Upper lobe of right lung (tissue), 1 donor: ENCODE measurements at regions not wholly inside any gene's neighbourhood (a gene's known extent, or its start where the extent isn't known, plus 50 kb on each side); places are given as distances from the start of the nearest gene placed in this dataset.

Experiments
- ATAC-seq: fragments of 200-7000 bp; cut with Tn5 transposase; one replicate; pipeline ENCODE4 v1.9.1; 2020; ENCODE audit warnings: mild to moderate bottlenecking, moderate library complexity
- DNase-seq: peaks from one replicate; pipeline ENCODE4 v3.0.0-alpha.2; 2020
- H3K27ac ChIP-seq: fragments of 200-600 bp; one replicate; pipeline ENCODE4 v1.8.0; 2022
- H3K27me3 ChIP-seq: fragments of 200-600 bp; one replicate; pipeline ENCODE4 v1.8.0; 2022; ENCODE audit warnings: mild to moderate bottlenecking
- H3K36me3 ChIP-seq: fragments of 200-600 bp; one replicate; pipeline ENCODE4 v1.8.0; 2022
- H3K4me1 ChIP-seq: fragments of 200-600 bp; one replicate; pipeline ENCODE4 v1.8.0; 2022
- H3K4me3 ChIP-seq: fragments of 200-600 bp; one replicate; pipeline ENCODE4 v1.8.0; 2022; ENCODE audit warnings: mild to moderate bottlenecking
- H3K9me3 ChIP-seq: fragments of 200-600 bp; one replicate; pipeline ENCODE4 v1.8.0; 2022
- CTCF ChIP-seq: fragments of 200-600 bp; IDR thresholded peaks from one replicate; pipeline ENCODE4 v1.8.0; 2022; ENCODE audit warnings: antibody characterized with exemption
- intact Hi-C: fragments of 100-400 bp; cut with DNase I; formaldehyde crosslinking; loops from one replicate; pipeline ENCODE4 v1.11.0; 2022
- donor health status: DM: no; HTN: yes; CAD: no; lungs with severe emphysema.

DNA sequence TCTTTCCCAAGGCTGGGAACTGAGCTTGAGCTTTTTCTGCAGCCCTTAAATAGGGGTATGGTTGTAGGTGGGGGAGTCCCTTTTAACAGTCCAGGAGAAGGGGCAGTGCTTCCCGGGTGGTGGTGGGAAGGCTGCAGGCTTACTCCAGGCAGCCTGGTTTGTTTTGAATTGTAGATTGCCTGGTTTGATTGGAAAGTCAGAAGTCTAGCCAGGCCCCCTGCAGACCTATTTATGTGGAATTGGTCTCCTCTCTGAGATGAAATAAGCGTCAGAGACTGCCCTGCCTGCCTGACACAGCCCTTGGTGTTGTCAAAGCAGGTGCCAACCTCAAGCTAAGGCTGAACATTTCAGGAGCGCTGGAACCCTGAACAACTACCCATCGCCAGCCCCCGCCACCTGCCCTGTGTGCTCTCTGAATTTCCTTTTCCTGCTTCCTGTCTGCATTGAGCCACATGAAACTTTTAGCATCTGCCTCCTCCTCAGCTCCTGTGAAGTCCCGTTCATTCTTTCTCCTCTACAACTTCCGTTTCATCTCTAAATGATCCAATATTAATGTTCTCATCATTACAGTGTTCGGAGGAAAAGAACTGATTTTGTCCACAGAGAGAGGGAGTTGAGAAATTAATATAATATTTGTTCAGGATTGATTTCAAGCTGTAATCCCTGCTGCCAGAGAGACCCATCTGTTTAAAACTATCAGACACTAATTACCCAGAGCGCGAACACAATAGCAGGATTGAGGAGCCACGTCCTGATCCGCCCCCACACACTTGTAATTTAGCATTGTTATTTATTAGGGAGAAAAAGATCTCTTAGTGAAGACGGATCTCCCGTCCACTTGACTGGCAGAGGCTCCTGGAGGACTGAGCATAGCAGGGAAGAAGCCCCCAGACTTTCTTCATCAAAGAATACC, 136.5 kb downstream of the TRIM29 start:
- Histone ChIP-seq H3K4me1 (no peaks in the 10 kb centered on the region), H3K27me3 (peaks cover 11% of the 10 kb centered on the region), H3K27ac (no peak overlapping the region), H3K4me3 (no peak overlapping the region), H3K9me3 (no peaks in the 10 kb centered on the region), H3K36me3 (no peaks in the 10 kb centered on the region)
- DNase-seq (no peak), ATAC-seq (no peak)
- no peak for TF ChIP-seq CTCF
- intact Hi-C loops: no loop called here

DNA sequence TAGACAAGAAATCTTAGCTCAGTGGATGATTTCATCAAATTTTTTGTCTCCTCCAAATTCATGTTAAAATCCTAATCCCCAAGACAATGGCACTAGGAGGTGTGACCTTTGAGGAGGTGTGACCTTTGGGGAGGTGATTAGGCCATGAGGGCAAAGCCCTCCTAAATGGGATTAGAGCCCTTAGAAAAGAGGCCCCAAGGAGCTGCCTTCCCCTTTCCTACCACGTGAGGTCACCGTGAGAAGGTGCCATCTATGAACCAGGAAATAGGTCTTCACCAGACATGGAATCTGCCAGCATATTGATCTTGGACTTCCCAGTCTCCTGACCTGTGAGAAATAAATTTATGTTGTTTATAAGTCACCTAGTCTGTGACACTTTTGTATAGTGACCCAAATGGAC, 138.7 kb downstream of the TRIM29 start:
- intact Hi-C loops: no loop called here

GRCh38 chr11:119996556-119996955, 141.4 kb downstream of the TRIM29 start:
- DNase-seq (no peak), ATAC-seq (no peak)
- Histone ChIP-seq H3K4me1 (no peaks in the 10 kb centered on the region), H3K27me3 (peaks cover 14% of the 10 kb centered on the region), H3K9me3 (no peaks in the 10 kb centered on the region), H3K27ac (no peak overlapping the region), H3K4me3 (no peak overlapping the region), H3K36me3 (no peaks in the 10 kb centered on the region)
- intact Hi-C loops: no loop called here
- TF ChIP-seq CTCF: no peak

More for the DNA sequence above, 138.7 kb downstream of the TRIM29 start:
- H3K9me3 ChIP-seq: no peaks in the 10 kb centered on the region
- no peak overlapping the region for H3K27ac ChIP-seq
- no peak overlapping the region for H3K4me3 ChIP-seq
- no peak for TF ChIP-seq CTCF
- no peaks in the 10 kb centered on the region for H3K4me1 ChIP-seq
- DNase-seq (no peak), ATAC-seq (no peak)
- H3K27me3 ChIP-seq: peaks cover 14% of the 10 kb centered on the region
- no peaks in the 10 kb centered on the region for H3K36me3 ChIP-seq

- intact Hi-C loops: no loop called here
- H3K27ac ChIP-seq: no peak overlapping the region
- H3K4me3 ChIP-seq: no peak overlapping the region
- no peaks in the 10 kb centered on the region for H3K9me3 ChIP-seq
- TF ChIP-seq CTCF: no peak
- ATAC-seq: no peak
- H3K4me1 ChIP-seq: no peaks in the 10 kb centered on the region
- no peak for DNase-seq
- peaks cover 14% of the 10 kb centered on the region for H3K27me3 ChIP-seq
- no peaks in the 10 kb centered on the region for H3K36me3 ChIP-seq
These were observed 142.0 kb downstream of the TRIM29 start for GRCh38 chr11:119995730-119996491.

DNA sequence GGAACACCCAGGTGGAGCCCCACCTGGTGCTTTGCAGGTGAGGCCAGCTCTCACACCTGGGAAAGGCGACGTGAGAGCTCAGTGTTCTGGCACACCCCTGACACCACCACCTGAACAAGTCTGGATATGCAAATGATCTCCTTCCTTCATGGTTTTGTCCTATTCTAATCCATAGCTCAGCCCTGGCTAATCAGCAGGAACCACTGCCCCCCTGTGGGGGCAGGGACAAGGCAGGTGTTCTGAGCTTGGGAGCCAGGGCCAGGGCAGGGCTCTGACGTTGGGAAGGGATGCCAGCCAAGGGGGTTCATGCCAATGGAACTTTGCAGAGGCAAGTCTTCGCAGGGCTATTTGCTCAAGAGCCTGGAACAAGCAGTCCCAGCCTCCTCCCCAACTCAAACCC, 144.2 kb downstream of the TRIM29 start:
- ATAC-seq (no peak), DNase-seq (no peak)
- H3K4me3 ChIP-seq: no peak overlapping the region
- intact Hi-C loops: no loop called here
- no peaks in the 10 kb centered on the region for H3K36me3 ChIP-seq
- H3K27ac ChIP-seq: no peak overlapping the region
- H3K9me3 ChIP-seq: no peaks in the 10 kb centered on the region
- TF ChIP-seq CTCF: no peak
- H3K4me1 ChIP-seq: no peaks in the 10 kb centered on the region
- peaks cover 14% of the 10 kb centered on the region for H3K27me3 ChIP-seq
